HEK293T (cell line): ENCODE measurements at regions not wholly inside any gene's neighbourhood (a gene's known extent, or its start where the extent isn't known, plus 50 kb on each side); places are given as distances from the start of the nearest gene placed in this dataset.

Source experiments
- BHLHE40 ChIP-seq: fragments of 450-650 bp; IDR thresholded peaks from 2 replicates; pipeline ENCODE4 v1.6.1; 2016; ENCODE audit warnings: mild to moderate bottlenecking, moderate library complexity, borderline replicate concordance
- CTBP1 ChIP-seq: fragments of 450-650 bp; IDR thresholded peaks from 2 replicates; pipeline ENCODE4 v1.6.1; 2016; ENCODE audit warnings: borderline replicate concordance
- FOXA1 ChIP-seq: fragments of 450-650 bp; IDR thresholded peaks from 2 replicates; pipeline ENCODE4 v1.6.1; 2016; ENCODE audit warnings: mild to moderate bottlenecking
- FOXK2 ChIP-seq: fragments of 450-650 bp; IDR thresholded peaks from 2 replicates; pipeline ENCODE4 v1.6.1; 2016; ENCODE audit warnings: mild to moderate bottlenecking
- LEF1 ChIP-seq: fragments of 450-650 bp; IDR thresholded peaks from 2 replicates; pipeline ENCODE4 v1.6.1; 2017; ENCODE audit warnings: mild to moderate bottlenecking, borderline replicate concordance
- SP1 ChIP-seq: fragments of 450-650 bp; IDR thresholded peaks from 2 replicates; pipeline ENCODE4 v1.6.1; 2017
- SUZ12 ChIP-seq: fragments of 450-650 bp; IDR thresholded peaks from 2 replicates; pipeline ENCODE4 v1.6.1; 2016; ENCODE audit warnings: mild to moderate bottlenecking

GRCh38 chr9:104009826-104010225, 84.3 kb upstream of the SMC2 start:
- no peak for TF ChIP-seq LEF1
- TF ChIP-seq SP1 = no peak
- no peak for TF ChIP-seq FOXA1
- no peak for TF ChIP-seq SUZ12
- TF ChIP-seq FOXK2 = no peak
- no peak for TF ChIP-seq BHLHE40
- TF ChIP-seq CTBP1 = no peak
